ENCODE measurements at regions not wholly inside any gene's neighbourhood (a gene's known extent, or its start where the extent isn't known, plus 50 kb on each side); places are given as distances from the start of the nearest gene placed in this dataset.
"Not testable (repeated sequence)": the region's sequence is repeated elsewhere in the genome, so short reads cannot be mapped to it uniquely, and the experiment has no call there.

- DNase-seq, result no peak
Observed at GRCh38 chr3:38964646-38965045, 87.1 kb downstream of the SCN11A start.

DNA sequence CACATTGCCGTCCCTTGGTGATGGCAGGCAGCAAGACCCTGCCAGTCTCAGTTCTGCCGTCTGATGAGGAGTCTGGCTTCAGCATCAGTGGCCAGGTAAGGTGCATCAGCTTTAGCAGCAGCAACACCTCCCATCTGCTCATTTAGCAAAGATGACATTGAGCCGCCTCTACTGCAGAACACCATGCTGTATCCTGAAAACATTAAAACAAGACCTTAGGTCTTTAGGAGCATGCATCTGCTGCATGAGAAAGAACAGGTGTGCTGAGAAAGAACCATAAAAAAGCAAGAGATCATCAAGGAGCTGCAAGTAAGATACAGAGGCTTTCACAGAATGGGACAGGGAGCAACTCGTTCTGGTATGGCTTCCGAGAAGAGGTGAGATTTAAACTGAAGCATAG lies 87.5 kb downstream of the SCN11A start:
- DNase-seq, result no peak

DNA sequence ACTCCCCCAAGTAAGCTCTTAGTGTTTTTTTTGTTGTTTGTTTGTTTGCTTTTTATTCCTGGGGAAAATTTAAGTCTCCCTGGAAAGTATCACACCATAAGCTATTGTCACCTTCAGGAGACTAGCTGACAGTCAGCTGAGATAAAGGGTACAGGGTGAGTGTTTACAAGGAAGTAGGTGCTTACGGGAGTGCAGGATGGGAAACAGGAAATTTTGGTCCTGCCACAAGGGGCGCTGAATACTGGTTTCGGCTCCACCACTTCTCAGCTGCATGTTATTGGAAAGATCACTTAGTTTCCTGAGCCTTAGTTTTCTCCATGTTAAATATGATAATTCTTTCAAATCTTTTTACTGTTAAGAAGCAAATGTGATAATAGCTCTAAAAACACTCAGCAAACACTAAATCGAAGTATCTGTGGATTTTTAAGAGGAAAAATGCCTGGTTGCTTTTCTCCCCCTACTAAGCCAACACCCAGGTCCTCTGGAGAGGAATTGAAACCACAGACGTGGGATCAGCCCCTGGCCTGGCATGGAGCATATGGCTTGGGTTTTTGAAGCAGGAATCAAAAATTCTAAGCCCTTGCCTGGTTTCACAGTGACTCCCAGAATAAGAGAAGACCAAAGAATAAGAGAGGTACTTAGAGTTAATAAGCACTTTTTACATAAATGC lies 90.7 kb downstream of the SCN11A start:
- DNase-seq, result peak; percentile 14

- DNase-seq, result no peak
Observed at GRCh38 chr3:38960042-38960622, 91.6 kb downstream of the SCN11A start.

DNA sequence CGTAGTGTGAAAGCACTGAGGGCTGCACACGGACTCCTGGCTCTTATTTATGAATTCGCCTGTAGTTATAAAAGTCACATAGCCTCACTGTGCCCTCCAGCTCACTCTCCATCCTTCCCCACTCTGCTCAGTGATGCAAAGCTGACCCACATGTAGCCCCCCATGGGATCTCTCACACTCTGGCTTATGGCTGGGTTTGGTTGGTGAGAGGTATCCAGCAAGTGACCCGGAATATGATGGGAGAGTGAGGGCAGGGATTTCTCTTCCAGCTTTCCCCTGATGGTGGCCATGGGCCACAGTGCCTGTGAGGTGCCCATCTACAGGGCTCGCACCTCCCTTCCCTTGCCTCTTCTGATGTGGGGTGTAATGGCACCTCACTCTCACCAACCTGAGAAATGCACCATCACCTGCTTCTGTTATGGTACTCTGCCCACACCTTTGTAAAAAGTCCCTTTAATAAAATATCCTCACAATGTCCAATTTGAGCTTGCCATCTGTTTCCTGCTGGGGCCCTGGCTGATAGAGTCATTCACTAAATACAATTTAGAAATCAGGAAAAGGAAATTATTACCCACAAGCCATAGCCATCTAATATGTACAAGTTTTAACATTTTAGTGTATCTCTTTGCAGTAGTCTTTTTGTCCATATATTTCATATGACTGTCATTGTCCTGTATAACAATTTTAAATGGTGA lies 93.6 kb downstream of the SCN11A start:
- no peak for DNase-seq

DNA sequence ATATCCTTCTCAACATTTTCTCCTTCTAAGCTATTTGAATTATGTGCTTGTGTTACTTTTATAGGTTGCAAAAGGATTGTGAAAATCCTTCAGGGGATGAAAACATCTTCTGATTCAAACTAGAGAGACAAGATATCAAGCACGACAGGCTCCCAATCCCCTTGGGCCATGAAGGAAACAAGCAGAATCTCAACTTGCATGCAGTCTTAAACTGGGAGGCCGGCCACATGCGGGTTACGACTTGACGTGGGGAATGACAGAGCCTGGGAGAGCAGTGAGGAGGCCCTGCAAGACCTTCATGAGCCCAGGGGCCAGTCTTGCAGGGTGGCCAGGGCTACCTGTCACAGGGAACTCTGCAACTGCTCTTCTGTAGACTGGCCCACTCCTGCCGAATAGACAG lies 94.4 kb downstream of the SCN11A start:
- DNase-seq, result no peak

GRCh38 chr3:38952721-38953120 lies 99.0 kb downstream of the SCN11A start:
- DNase-seq, result no peak

- not testable (repeated sequence) for DNase-seq
Observed at GRCh38 chr3:38951167-38951566, 100.6 kb downstream of the SCN11A start.

DNA sequence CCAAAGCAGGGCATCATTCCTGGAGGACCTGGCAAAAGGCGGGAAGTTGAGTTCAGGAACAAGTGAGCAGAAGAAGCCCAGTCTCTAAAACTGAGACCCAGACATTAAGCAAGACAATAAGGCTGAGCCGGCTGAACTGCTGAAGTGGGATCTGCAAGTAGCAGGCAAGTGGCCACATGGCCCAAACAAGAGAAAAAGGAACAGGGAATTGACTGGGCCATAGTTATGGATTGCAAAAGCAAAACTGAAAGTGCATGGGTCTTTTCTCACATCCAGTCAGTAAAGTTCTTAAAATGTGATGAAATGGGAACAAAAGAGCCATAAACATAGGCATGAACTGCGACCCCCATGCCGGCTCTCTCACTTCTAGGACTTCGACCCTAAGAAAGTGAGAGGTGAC lies 101.2 kb downstream of the SCN11A start:
- no peak for DNase-seq

DNA sequence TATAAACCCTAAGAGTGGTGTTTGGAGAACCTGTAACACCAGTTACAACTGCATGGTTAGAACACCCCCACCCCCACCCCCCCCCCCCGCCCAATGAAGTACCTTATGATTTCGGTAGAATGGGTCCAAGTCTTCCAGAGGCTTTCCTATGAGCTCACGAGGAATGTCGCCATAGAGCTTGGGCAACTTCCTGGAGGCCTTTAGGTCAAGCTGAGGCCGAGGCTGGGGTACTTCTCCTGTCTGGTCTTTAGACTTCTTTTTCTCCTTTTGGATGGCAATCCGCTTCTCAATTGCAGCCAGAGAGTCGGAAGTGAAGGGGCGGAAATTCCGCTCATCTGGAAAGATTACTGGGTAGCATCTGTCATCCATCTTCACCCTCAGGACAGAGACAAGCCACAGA lies 101.8 kb downstream of the SCN11A start:
- no peak for DNase-seq

DNA sequence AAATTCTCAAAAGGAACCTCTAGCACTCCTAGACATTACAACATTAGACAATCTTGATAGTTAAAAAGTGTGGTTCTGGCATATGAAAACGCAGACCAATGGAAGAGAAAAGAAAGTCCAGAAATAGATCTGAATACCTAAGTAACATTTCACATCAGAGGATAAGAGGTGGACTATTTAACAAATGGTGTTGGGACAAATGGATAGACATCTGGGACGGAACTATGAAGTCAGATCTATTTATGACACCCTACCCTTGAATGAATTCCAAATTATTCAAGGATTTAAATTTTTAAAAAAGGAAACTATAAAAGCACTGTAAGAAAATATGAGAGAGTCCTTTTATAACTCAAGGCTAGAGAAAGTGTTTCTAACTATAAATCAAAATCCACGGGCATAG lies 111.3 kb downstream of the SCN11A start:
- no peak for DNase-seq

GRCh38 chr3:38925351-38925750 lies 109.3 kb upstream of the SCN10A start:
- no peak for DNase-seq

- no peak for DNase-seq
Observed at GRCh38 chr3:38916706-38917105, 100.7 kb upstream of the SCN10A start.

GRCh38 chr3:38907426-38907825 lies 91.4 kb upstream of the SCN10A start:
- no peak for DNase-seq

DNA sequence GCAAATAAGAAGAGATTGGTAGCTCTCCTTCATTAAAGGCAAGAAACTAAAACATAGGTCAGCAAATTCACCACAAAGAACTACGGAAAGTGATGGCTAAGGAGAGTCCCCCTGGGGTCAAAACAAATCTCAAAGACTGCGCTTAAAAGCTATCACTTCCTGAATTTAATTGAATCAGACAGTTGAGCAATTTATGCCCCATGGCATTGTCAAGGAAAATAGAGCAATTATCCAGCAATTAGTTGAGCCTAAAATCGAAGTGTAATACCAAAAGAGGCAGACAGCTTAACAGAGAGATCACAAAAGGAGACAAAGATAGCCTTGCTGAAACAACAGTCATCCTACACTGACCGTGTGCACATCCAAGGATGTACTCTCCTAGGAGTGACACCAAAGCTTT lies 74.4 kb upstream of the SCN10A start:
- DNase-seq, result no peak

DNA sequence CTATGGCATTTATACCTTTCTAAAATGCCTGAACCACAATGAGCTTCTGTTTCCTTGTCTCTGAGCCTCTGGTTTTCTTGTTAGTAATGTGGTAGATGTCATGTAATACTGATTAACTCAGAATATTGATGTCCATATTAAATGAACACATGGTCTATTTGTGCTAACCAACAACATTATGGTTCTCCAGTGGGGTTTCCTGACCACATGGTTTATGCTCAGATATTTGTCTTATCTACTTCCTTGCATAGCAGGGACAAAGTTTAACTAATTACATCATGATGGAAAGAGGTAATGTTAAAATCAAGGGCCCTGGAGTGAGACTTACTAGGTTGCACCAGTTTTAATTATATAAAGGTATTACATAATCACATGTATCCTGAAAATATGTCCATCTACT lies 62.6 kb upstream of the SCN10A start:
- DNase-seq, result no peak
